ENCODE measurements at regions not wholly inside any gene's neighbourhood (a gene's known extent, or its start where the extent isn't known, plus 50 kb on each side); places are given as distances from the start of the nearest gene placed in this dataset.

- no peak for DNase-seq (ENCODE audit: low spot score)
Measured at GRCh38 chr4:123974386-123975149, 578.0 kb downstream of the SPRY1 start.

- no peak for DNase-seq (ENCODE audit: low spot score)
Measured at GRCh38 chr4:123976285-123976684, 579.7 kb downstream of the SPRY1 start.

- no peak for DNase-seq (ENCODE audit: low spot score)
Measured at GRCh38 chr4:123976819-123977218, 580.2 kb downstream of the SPRY1 start.

- DNase-seq (ENCODE audit: low spot score): no peak
Measured at GRCh38 chr4:123977641-123978081, 581.1 kb downstream of the SPRY1 start.

GRCh38 chr4:123978637-123979036 lies 582.0 kb downstream of the SPRY1 start:
- DNase-seq (ENCODE audit: low spot score): no peak

- no peak for DNase-seq (ENCODE audit: low spot score)
Measured at GRCh38 chr4:123980736-123981300, 584.2 kb downstream of the SPRY1 start.

DNA sequence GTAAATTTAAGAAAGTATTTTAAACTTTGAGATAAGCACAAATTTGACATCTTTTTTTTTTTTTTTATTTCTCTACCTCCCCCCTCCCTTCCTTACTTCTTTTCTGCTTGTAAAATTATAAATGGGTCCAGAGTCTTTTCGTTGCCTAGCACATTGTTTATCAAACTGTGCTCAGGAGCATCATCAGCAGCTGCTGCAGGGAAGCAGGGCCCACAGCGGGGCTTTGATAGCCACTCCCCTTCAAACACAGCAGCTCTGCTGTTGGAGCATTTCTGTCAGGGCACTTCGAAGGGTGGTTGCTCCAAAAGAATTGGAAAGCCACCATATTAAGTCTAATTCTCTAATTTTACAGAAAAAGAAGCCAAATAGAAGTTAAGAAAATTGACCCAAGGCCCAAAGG lies 588.3 kb downstream of the SPRY1 start:
- no peak for DNase-seq (ENCODE audit: low spot score)

GRCh38 chr4:123986268-123986798 lies 589.7 kb downstream of the SPRY1 start:
- DNase-seq (ENCODE audit: low spot score): no peak

DNA sequence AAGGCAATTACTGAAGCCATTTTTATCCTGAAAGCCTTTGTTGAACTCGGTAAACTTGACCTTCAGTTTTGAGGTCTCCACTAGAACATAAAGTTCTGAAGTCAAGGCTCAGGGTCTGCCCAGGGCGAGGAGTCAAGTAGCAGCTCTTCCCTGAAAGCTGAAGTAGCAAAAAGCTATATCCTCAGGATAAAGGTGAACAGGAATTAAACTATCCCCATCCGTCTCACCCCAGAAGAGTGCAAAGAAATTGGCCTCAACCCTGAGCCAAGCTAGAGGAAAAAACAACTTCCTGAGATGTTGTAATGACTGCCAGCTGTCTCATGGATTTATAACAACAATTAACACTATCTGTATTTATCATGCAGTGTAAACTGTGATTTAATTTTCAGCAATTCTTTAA lies 590.8 kb downstream of the SPRY1 start:
- no peak for DNase-seq (ENCODE audit: low spot score)

DNA sequence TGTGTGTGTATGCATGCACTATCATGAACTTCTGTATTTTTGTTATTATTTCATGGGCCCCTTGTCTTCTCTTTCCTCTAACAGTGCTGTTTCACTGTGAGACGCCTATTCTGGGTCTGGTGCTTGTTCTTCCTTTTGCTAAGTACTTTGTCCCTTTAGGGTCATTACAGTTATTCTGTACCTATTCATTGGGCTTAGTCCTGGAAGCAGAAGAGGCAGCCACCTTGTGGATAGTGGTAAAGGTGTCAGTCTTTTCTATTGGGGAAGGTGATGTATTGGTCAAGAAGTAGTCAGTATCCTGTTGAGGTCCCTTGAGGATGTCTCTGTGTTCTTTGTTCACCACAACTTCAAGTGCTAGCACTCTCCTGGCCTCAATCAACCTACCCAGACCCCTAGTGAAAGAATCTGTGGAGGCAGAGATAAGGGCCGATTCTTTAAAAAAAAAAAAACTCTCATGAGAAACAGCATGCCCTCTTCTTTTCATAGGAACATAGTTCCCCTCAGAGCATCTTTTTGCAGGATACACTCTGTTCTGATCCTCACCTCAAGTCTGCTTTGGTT lies 593.8 kb downstream of the SPRY1 start:
- no peak for DNase-seq (ENCODE audit: low spot score)

DNA sequence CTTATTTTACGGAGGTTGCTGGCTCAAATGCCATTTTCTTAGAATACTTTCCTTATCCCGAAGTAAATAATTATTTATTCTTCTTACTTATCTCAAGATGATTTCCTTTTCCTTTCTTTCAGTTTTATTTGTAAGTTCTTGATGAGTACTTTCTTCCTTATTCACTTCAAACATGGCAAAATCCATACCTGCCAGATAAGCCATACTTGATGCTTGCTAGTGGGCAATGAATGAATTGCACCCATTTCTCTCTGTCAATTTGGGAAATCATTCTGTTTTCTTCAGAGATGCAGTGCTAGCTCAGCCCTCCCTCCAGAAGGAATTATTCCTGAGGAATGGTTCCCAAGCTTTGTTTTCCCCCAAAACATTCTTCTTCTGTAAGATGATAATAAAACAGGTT lies 598.3 kb downstream of the SPRY1 start:
- DNase-seq (ENCODE audit: low spot score): no peak

GRCh38 chr4:123995936-123996335 lies 599.3 kb downstream of the SPRY1 start:
- DNase-seq (ENCODE audit: low spot score): no peak

DNA sequence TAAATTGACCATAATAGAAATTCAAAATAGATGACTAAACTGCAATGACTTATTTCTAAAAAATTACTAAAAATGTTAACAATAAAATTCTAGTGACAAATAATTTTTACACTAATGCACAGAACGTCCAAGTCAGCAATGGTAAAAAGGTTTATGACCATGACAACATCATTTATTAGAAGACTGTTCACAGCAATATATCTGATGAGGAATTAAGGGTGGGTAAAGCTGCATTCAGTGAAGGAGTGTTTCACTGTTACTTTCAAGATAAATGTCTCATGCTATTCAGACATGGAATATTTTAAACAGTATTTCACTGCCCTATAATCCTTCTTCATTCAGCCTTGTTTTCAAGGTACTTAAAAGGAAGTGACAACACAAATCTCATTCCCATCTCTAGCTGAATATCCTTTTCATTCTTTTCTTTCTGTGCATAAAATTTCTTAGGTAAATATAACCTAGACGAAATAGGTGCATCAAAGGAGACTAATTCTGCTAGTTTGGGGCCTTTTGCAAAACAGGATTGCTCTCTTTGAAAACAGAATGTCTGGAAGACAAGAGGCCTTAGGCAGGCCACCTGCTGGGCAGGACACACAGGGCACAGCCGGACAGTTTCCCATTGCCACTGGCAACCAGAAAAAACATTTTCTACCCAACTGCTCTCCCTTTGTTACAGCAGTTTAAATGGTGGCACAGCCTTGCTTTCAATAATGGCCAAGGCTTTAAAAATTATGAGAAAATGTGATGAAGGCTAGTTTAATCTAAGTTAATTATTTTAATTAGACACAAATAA lies 600.3 kb downstream of the SPRY1 start:
- no peak for DNase-seq (ENCODE audit: low spot score)

DNA sequence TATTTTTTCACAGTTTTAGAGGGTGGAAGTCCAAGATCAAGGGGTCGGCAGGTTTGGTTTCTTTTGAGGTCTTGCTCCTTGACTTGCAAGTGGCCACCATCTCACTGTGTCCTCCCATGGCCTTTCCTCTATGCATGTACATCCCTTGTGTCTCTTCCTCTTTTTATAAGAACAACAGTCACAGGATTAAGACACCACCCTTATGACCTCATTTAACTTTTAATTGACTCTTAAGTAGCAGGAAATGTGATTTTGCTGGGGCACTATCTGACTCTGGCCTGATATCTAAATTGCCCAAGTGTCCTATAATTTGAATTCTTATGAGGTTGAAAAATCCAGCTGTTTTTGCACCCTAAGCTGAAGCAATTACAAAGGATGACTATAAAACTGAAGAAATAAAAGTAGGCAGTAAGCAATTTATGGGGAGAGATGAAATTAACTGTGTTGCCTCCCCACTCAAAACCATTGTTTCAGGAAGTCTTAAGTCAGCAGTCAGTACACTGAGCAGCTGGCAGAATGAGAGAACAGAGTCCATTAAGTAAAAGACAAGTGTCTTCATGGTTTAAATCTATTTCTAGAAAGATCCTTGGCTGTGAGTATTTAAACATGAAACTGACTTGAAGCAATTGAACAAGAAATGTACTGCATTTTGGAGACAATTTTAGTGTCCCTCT lies 601.3 kb downstream of the SPRY1 start:
- no peak for DNase-seq (ENCODE audit: low spot score)

GRCh38 chr4:124000233-124000632 lies 603.6 kb downstream of the SPRY1 start:
- DNase-seq (ENCODE audit: low spot score): no peak

GRCh38 chr4:124015766-124016165 lies 619.2 kb downstream of the SPRY1 start:
- no peak for DNase-seq (ENCODE audit: low spot score)

GRCh38 chr4:124017185-124017785 lies 620.7 kb downstream of the SPRY1 start:
- no peak for DNase-seq (ENCODE audit: low spot score)

DNA sequence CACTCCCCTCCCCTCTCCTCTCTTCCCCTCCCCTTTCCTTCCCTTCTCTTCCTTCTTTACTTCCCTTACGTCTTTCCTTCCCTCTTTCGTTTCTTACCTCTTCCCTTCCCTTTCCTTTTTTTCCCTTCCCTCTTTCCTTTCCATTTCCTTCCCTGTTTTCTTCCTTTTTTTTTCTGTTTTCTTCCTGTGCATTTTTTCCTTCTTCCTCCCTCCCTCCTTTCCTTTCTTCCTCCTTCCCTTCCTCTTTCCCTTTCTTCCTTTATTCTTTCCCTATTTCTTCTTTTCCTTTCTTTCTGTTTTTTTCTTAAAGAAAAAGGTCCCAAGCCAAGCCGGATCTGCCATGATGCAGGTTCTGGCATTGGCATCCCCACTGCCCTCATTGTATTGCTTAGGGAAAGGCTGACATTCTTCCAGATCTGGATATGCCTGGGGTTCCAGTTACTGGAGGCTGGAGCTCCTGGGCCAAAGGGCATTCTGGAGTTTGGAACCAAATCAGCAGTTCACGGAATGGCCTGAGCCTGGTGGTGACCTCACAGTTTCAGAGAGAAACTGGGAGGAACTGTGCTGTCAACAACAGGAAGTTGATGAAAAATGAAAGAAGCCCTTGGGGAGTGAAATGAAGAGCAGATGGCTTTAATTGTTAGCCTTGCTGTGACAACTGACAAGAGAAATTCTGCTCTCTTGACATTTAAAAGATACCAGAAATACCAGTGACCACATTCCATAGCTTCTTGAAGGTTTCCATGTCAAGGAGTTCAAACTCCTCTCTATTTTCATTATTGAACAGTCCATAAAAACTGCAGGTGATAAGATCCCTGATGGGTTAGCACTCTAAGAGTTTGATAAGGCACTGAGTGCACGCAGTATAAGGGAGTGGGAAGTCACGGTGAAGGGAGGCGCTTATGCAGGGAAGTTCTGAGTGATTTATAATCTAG lies 622.1 kb downstream of the SPRY1 start:
- DNase-seq (ENCODE audit: low spot score): no peak

DNA sequence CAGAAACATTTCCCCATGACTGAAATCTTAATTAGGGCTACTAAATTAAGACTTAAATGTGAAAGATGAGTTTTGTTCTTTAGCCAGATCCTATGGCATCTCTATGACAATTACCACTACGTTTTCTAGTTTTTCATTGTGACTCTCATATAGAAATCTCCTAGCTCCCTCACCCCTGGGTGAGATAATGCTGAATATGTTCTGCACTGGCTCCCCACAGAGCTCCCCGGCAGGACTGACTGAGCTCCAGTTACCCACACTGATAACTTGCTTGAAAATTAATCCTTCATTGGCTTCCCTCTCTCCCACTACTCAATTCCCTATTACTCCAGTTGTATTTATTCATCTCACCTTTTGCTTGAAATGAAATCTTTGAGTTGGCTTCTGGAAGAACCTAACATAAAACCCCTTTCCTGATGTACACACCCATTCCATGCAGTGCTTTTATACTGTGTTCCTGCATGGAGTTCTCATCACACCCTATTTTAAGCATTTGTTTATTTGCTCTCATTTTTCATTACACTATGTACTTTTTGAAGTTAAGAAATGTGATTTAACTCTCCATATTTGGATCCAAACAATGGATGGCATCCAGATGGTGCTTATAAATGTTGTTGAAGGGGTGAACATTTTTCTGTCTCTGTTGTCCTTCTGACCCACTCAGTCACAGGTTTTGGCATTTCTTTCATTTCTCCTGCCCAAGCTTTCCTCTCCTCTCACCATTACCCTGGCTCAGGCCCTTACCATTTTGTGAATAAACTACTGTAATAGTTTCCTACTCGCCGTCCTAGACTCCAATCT lies 623.4 kb downstream of the SPRY1 start:
- no peak for DNase-seq (ENCODE audit: low spot score)

All from mesenteric fat pad (tissue), 1 donor.